ENCODE measurements at regions not wholly inside any gene's neighbourhood (a gene's known extent, or its start where the extent isn't known, plus 50 kb on each side); places are given as distances from the start of the nearest gene placed in this dataset.

DNA sequence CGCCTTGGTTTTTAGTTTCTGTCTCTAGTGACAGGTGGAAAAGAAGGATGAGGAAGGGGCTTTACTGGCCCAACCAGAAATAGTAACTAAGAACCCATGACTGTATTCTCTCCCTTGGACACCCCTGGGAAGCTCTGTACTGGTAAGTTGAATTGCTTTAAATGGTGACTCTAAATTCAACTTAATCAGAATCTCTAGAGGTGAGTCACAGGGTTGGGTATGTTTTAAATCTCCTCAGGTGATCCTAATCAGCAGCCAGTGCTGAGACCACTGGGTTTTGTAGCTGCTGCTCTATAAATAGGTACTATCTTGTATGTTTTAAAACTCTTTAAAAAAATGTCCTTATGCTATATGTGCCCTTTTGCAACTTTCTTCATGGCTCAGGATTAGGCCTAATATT lies 314.0 kb upstream of the ECI2 start:
- POLR2A ChIA-PET, result no interaction called here
- Histone ChIP-seq H3K9me3 (replicated peaks; ENCODE audit: control insufficient read depth, insufficient read depth, low read depth, low read length) (no peaks in the 10 kb centered on the region), H3K9ac (ENCODE audit: insufficient read depth in 1 of 2, low read depth in 2 of 2, low read length in 2 of 2) (no peak overlapping the region), H3K27ac (ENCODE audit: extremely low read depth, low read depth, low read length) (no peak overlapping the region), H3K27me3 (ENCODE audit: control insufficient read depth in 2 of 2, insufficient read depth in 2 of 2, low read length in 2 of 2) (no peaks in the 10 kb centered on the region), H4K20me1 (replicated peaks; ENCODE audit: control insufficient read depth, insufficient read depth, low read length) (no peaks in the 10 kb centered on the region), H3K4me2 (ENCODE audit: insufficient read depth, low read length) (no peak overlapping the region), H3K4me3 (no peak overlapping the region), H3K36me3 (ENCODE audit: control insufficient read depth, insufficient read depth, low read length) (no peaks in the 10 kb centered on the region), H3K79me2 (ENCODE audit: control insufficient read depth, insufficient read depth, low read length) (no peaks in the 10 kb centered on the region), H2AFZ (ENCODE audit: low read depth, low read length) (no peak overlapping the region), H3K4me1 (replicated peaks in 1 of 2; ENCODE audit: control insufficient read depth in 2 of 2, insufficient read depth in 2 of 2, low read length in 2 of 2) (no peaks in the 10 kb centered on the region), H3K9me1 (ENCODE audit: control insufficient read depth, insufficient read depth, low read length) (no peaks in the 10 kb centered on the region)
- no TSS peak for BruUV-seq (replicated peaks)
- CTCF ChIA-PET (ENCODE audit: low intra/inter-chr PET ratio), result no interaction called here
- in situ Hi-C loops (cut with MboI), result no loop called here
- ATAC-seq (no peak), DNase-seq (ENCODE audit: extremely low read depth in 1 of 4, low spot score in 3 of 4) (no peak), FAIRE-seq (no peak)
- intact Hi-C loops (cut with micrococcal nuclease), result no loop called here
- 0% methylated on average over 1 of the region's 1 CpG for WGBS (ENCODE audit: insufficient coverage, low coverage, missing lambda C conversion rate)
- TF ChIP-seq, protein P1, sequence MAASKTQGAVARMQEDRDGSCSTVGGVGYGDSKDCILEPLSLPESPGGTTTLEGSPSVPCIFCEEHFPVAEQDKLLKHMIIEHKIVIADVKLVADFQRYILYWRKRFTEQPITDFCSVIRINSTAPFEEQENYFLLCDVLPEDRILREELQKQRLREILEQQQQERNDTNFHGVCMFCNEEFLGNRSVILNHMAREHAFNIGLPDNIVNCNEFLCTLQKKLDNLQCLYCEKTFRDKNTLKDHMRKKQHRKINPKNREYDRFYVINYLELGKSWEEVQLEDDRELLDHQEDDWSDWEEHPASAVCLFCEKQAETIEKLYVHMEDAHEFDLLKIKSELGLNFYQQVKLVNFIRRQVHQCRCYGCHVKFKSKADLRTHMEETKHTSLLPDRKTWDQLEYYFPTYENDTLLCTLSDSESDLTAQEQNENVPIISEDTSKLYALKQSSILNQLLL (CRISPR knock-in tag; IDR thresholded peaks at IDR 0.05; ENCODE audit: borderline replicate concordance), result no peak
- TF ChIP-seq ADNP (tag; IDR thresholded peaks at IDR 0.05), result no peak
- no peak for TF ChIP-seq POLR3A (IDR thresholded peaks at IDR 0.05; ENCODE audit: borderline replicate concordance, extremely low read depth, insufficient read depth, insufficient read length)
- no peak for TF ChIP-seq POLR3G (IDR thresholded peaks at IDR 0.05; ENCODE audit: extremely low read depth, insufficient read length, insufficient replicate concordance)
- no peak for TF ChIP-seq SMARCB1 (IDR thresholded peaks at IDR 0.05; ENCODE audit: insufficient read length, low read depth)
- TF ChIP-seq SMARCC2 (IDR thresholded peaks at IDR 0.05; ENCODE audit: low read depth), result no peak
- TF ChIP-seq POU5F1 (IDR thresholded peaks at IDR 0.05; ENCODE audit: borderline replicate concordance, low read depth, low read length, partially characterized antibody), result no peak
- TF ChIP-seq ZKSCAN1 (IDR thresholded peaks at IDR 0.05; ENCODE audit: low read depth, low read length), result no peak
- TF ChIP-seq WHSC1 (IDR thresholded peaks at IDR 0.05; ENCODE audit: low read length), result no peak
- TF ChIP-seq NFIC (IDR thresholded peaks at IDR 0.05), result no peak
- no peak for TF ChIP-seq DACH1 (IDR thresholded peaks at IDR 0.05; ENCODE audit: partially characterized antibody)
- TF ChIP-seq CHD1 (IDR thresholded peaks at IDR 0.05; ENCODE audit: low read length), result no peak

Data from K562 (cell line).